GM12878 (cell line): ENCODE measurements at regions not wholly inside any gene's neighbourhood (a gene's known extent, or its start where the extent isn't known, plus 50 kb on each side); places are given as distances from the start of the nearest gene placed in this dataset.

ENCODE experiments used
- ATAC-seq: fragments of 200-7000 bp; cut with Tn5 transposase; 3 replicates; pipeline ENCODE4 v1.9.1; 2020; ENCODE audit warnings: mild to moderate bottlenecking, moderate library complexity
- BruUV-seq: library from RNA; stranded (reverse); fragments of 400-500 nt; replicated peaks from 2 replicates; lab custom pipeline; 2021; lab: Mats Ljungman, UMichigan
- CTCF ChIA-PET: fragments of 300-600 bp; sonication (Branson Sonifier 250); formaldehyde crosslinking; extraction: SDS; loops from one replicate; lab custom pipeline; 2021; ENCODE audit warnings: inconsistent platforms; lab: Yijun Ruan, JAX
- POLR2A ChIA-PET: fragments of 350-600 bp; formaldehyde crosslinking; extraction: SDS; loops from one replicate; lab custom pipeline; 2021; ENCODE audit warnings: inconsistent platforms; lab: Charles Lee
- RAD21 ChIA-PET: fragments of 300-600 bp; sonication (Branson Sonifier 250); formaldehyde crosslinking; loops from one replicate; lab custom pipeline; 2023; ENCODE audit warnings: antibody characterized with exemption; ENCODE audit not compliant: unreplicated experiment; lab: Charles Lee
- SMC1A ChIA-PET: fragments of 300-600 bp; sonication (Branson Sonifier 250); formaldehyde crosslinking; loops from one replicate; lab custom pipeline; 2023; ENCODE audit not compliant: unreplicated experiment, uncharacterized antibody; lab: Charles Lee
- DNase-seq: peaks from one replicate; pipeline ENCODE4 v3.0.0-alpha.2; 2011; ENCODE audit warnings: low read depth, low spot score
- FAIRE-seq: peaks from 3 replicates; lab custom pipeline; 2011; peaks lifted over from hg19 to GRCh38; lab: Jason Lieb, UNC
- H2AFZ ChIP-seq: 2 replicates; pipeline ENCODE4 v1.6.0; 2011; ENCODE audit warnings: low read depth, low read length, control low read depth; ENCODE audit not compliant: control insufficient read depth
- H3K27ac ChIP-seq: 2 replicates; pipeline ENCODE4 v1.5.1; 2011; ENCODE audit warnings: control low read depth; ENCODE audit not compliant: control insufficient read depth, insufficient read depth
- H3K27me3 ChIP-seq, 2 experiments: replicated peaks in 1 of 2; 2 replicates each; pipeline versions ENCODE4 v1.6.0 to v1.6.1; 2011; ENCODE audit warnings: low read length in 1 of 2; ENCODE audit not compliant: control insufficient read depth in 2 of 2, insufficient read depth in 2 of 2
- H3K36me3 ChIP-seq, 2 experiments: 2 replicates each; pipeline ENCODE4 v1.5.1; 2011; ENCODE audit warnings: low read length in 1 of 2; ENCODE audit not compliant: control insufficient read depth in 2 of 2, insufficient read depth in 2 of 2
- H3K4me1 ChIP-seq: 2 replicates; pipeline ENCODE4 v1.6.1; 2011; ENCODE audit warnings: mild to moderate bottlenecking, low read length, moderate library complexity, mixed read lengths; ENCODE audit not compliant: control insufficient read depth, insufficient read depth
- H3K4me2 ChIP-seq: 2 replicates; pipeline ENCODE4 v1.6.0; 2011; ENCODE audit warnings: control low read depth; ENCODE audit not compliant: control insufficient read depth, insufficient read depth
- H3K4me3 ChIP-seq: fragments of 200-600 bp; sonication (generic); 2 replicates; pipeline ENCODE4 v1.5.1; 2016
- H3K79me2 ChIP-seq: 2 replicates; pipeline ENCODE4 v1.6.0; 2011; ENCODE audit warnings: low read length; ENCODE audit not compliant: control insufficient read depth, insufficient read depth
- H3K9ac ChIP-seq: 2 replicates; pipeline ENCODE4 v1.8.0; 2011; ENCODE audit warnings: low read length, control low read depth, mixed read lengths; ENCODE audit not compliant: control insufficient read depth, insufficient read depth
- H3K9me3 ChIP-seq: replicated peaks from 3 replicates; pipeline ENCODE4 v1.5.1; 2011; ENCODE audit warnings: mild to moderate bottlenecking, low read length; ENCODE audit not compliant: control insufficient read depth, insufficient read depth
- H4K20me1 ChIP-seq: 2 replicates; pipeline ENCODE4 v1.6.0; 2011; ENCODE audit not compliant: control insufficient read depth, insufficient read depth
- BACH1 ChIP-seq: fragments of 450-650 bp; IDR thresholded peaks from 2 replicates; pipeline ENCODE4 v1.6.1; 2017; ENCODE audit warnings: mild to moderate bottlenecking, borderline replicate concordance
- CTCF ChIP-seq, 3 experiments: IDR thresholded peaks in 2 of 3; conservative IDR thresholded peaks in 1 of 3; 2 replicates each; pipeline ENCODE4 v1.5.1; 2011; ENCODE audit warnings: low read depth in 3 of 3, low read length in 3 of 3, mild to moderate bottlenecking in 3 of 3, control low read depth in 2 of 3, moderate library complexity in 2 of 3, inconsistent platforms in 1 of 3, mixed read lengths in 1 of 3; ENCODE audit not compliant: control insufficient read depth in 2 of 3, insufficient read depth in 1 of 3; ENCODE audit errors: extremely low read depth in 1 of 3
- EED ChIP-seq: sonication (generic); IDR thresholded peaks from 2 replicates; pipeline ENCODE4 v1.6.1; 2016; ENCODE audit warnings: antibody characterized with exemption, low read depth
- LARP7 ChIP-seq: fragments of 450-650 bp; IDR thresholded peaks from 2 replicates; pipeline ENCODE4 v1.6.1; 2017; ENCODE audit warnings: mild to moderate bottlenecking
- MYB ChIP-seq: fragments of 150-350 bp; IDR thresholded peaks from 2 replicates; pipeline ENCODE4 v1.6.1; 2014; ENCODE audit warnings: mild to moderate bottlenecking, low read depth, low read length, borderline replicate concordance
- MYC ChIP-seq: IDR thresholded peaks from 2 replicates; pipeline ENCODE4 v1.6.1; 2011; ENCODE audit warnings: mild to moderate bottlenecking, low read length, moderate library complexity, inconsistent platforms; ENCODE audit not compliant: insufficient read depth, insufficient replicate concordance, insufficient read length, severe bottlenecking
- NR2F1 ChIP-seq: fragments of 450-650 bp; conservative IDR thresholded peaks from 2 replicates; pipeline ENCODE4 v1.6.1; 2017; ENCODE audit warnings: mild to moderate bottlenecking
- POLR2AphosphoS2 ChIP-seq: IDR thresholded peaks from 2 replicates; pipeline ENCODE4 v1.6.1; 2011; ENCODE audit warnings: low read depth, mild to moderate bottlenecking, low read length, improper control_type of control experiment, moderate library complexity
- POU2F2 ChIP-seq: IDR thresholded peaks from 3 replicates; pipeline ENCODE4 v1.6.1; 2011; ENCODE audit warnings: low read depth, mild to moderate bottlenecking, low read length, borderline replicate concordance
- SMAD5 ChIP-seq: IDR thresholded peaks from 2 replicates; pipeline ENCODE4 v1.6.1; 2016; ENCODE audit warnings: antibody characterized with exemption, low read depth
- SPI1 ChIP-seq: IDR thresholded peaks from 2 replicates; pipeline ENCODE4 v1.6.1; 2011; ENCODE audit warnings: low read depth, mild to moderate bottlenecking, low read length, moderate library complexity, borderline replicate concordance; ENCODE audit not compliant: insufficient read depth
- ZNF687 ChIP-seq: fragments of 450-650 bp; IDR thresholded peaks from 2 replicates; pipeline ENCODE4 v1.6.1; 2017; ENCODE audit warnings: mild to moderate bottlenecking, moderate library complexity
- WGBS: methylation state at CpG from one replicate; pipeline ENCODE4 v1.1.6; 2016; ENCODE audit warnings: low lambda C conversion rate; ENCODE audit not compliant: insufficient replicate concordance, insufficient coverage; ENCODE audit errors: missing lambda C conversion rate; 5-methylcytosine and 5-hydroxymethylcytosine counted together
- in situ Hi-C: fragments of 300-500 bp; cut with MboI; formaldehyde crosslinking; loops from 9 replicates; pipeline ENCODE4 v1.14.3; 2018; ENCODE audit warnings: mixed read lengths
- intact Hi-C: fragments of 100-400 bp; cut with micrococcal nuclease; formaldehyde crosslinking; loops from one replicate; pipeline ENCODE4 v1.14.2; 2022; ENCODE audit not compliant: unreplicated experiment

GRCh38 chr7:80318081-80318480 is 183.4 kb downstream of the GNAI1 start:
- no peak for DNase-seq
- Histone ChIP-seq H3K4me3 (no peak overlapping the region), H2AFZ (no peak overlapping the region), H4K20me1 (no peaks in the 10 kb centered on the region), H3K9me3 (no peaks in the 10 kb centered on the region), H3K79me2 (no peaks in the 10 kb centered on the region), H3K4me2 (no peak overlapping the region), H3K27ac (no peak overlapping the region), H3K9ac (no peak overlapping the region), H3K4me1 (no peaks in the 10 kb centered on the region), H3K27me3 (no peaks in the 10 kb centered on the region), H3K36me3 (no peaks in the 10 kb centered on the region)
- in situ Hi-C loops, result no loop called here
- ChIA-PET SMC1A (no interaction called here), POLR2A (interaction anchor here (0.6 kb wide), 1 partner anchor 482 kb away, joined by 8 read pairs; no protein-coding TSS in a partner anchor), RAD21 (no interaction called here), CTCF (no interaction called here)
- ATAC-seq, result no peak
- 58% methylated on average over 3 of the region's 3 CpGs for WGBS
- intact Hi-C loops, result no loop called here
- no TSS peak for BruUV-seq
- FAIRE-seq, result no peak
- TF ChIP-seq EED (no peak), SMAD5 (no peak)

- ChIA-PET SMC1A (no interaction called here), RAD21 (no interaction called here), CTCF (no interaction called here), POLR2A (no interaction called here)
- DNase-seq (no peak), ATAC-seq (no peak), FAIRE-seq (no peak)
- no peaks in the 10 kb centered on the region for H4K20me1 ChIP-seq
- 0% methylated on average over 2 of the region's 2 CpGs for WGBS
- no peaks in the 10 kb centered on the region for H3K4me1 ChIP-seq
- H3K27ac ChIP-seq, result no peak overlapping the region
- in situ Hi-C loops, result no loop called here
- BruUV-seq, result no TSS peak
- H3K4me3 ChIP-seq, result no peak overlapping the region
- no peak overlapping the region for H2AFZ ChIP-seq
- H3K79me2 ChIP-seq, result no peaks in the 10 kb centered on the region
- intact Hi-C loops, result no loop called here
- no peaks in the 10 kb centered on the region for H3K27me3 ChIP-seq
- H3K4me2 ChIP-seq, result no peak overlapping the region
- no peaks in the 10 kb centered on the region for H3K9me3 ChIP-seq
- H3K36me3 ChIP-seq, result no peaks in the 10 kb centered on the region
- H3K9ac ChIP-seq, result no peak overlapping the region
- TF ChIP-seq NR2F1, result no peak
- TF ChIP-seq CTCF (IDR thresholded peaks at IDR 0.05 in 2 of 3, conservative IDR thresholded peaks at IDR 0.05 in 1 of 3; ENCODE audit: control insufficient read depth in 2 of 3, extremely low read depth in 1 of 3, insufficient read depth in 1 of 3, low read depth in 3 of 3, low read length in 3 of 3), result no peak
- TF ChIP-seq SPI1, result no peak
- TF ChIP-seq ZNF687, result no peak
- no peak for TF ChIP-seq LARP7
- no peak for TF ChIP-seq MYB
- TF ChIP-seq POU2F2, result no peak
- no peak for TF ChIP-seq POLR2AphosphoS2
- no peak for TF ChIP-seq BACH1
- TF ChIP-seq MYC, result no peak
Measured at GRCh38 chr7:80316811-80317210, 182.2 kb downstream of the GNAI1 start.
